ENCODE measurements at regions not wholly inside any gene's neighbourhood (a gene's known extent, or its start where the extent isn't known, plus 50 kb on each side); places are given as distances from the start of the nearest gene placed in this dataset.
A peak's percentile ranks its signal among the peaks of the same experiment; 100 is the strongest.
"Not testable (repeated sequence)": the region's sequence is repeated elsewhere in the genome, so short reads cannot be mapped to it uniquely, and the experiment has no call there.

DNA sequence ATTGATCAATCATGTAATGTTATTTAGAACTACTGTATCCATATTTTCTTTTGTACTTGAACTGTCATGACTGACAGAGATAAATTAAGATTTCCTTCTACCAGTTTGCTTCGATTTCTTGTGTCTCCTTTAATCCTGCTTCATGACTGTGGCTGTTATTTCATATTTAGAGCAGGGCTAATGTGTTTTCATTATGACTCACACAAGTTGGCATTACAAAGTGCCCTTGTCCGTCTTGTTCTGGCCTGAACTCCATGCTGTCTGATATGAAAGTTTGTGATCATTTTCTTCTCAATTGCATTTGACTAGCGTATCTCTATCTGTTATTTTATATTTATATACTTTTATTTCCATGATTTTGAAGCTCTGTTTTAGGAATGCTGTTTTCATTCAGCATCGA is 344.1 kb upstream of the PRKCQ start:
- POLR2A ChIA-PET, result no interaction called here
- no peak overlapping the region for H3K27ac Mint-ChIP-seq
- H3K27me3 Mint-ChIP-seq, result peaks cover 5% of the 10 kb centered on the region
- H3K9me3 Mint-ChIP-seq, result no peaks in the 10 kb centered on the region
- H3K4me3 Mint-ChIP-seq, result no peak overlapping the region
- peaks cover 43% of the 10 kb centered on the region for H3K4me1 Mint-ChIP-seq
- CTCF ChIA-PET, result no interaction called here
- H3K36me3 Mint-ChIP-seq (ENCODE audit: low read depth), result no peaks in the 10 kb centered on the region
- DNase-seq, result no peak

DNA sequence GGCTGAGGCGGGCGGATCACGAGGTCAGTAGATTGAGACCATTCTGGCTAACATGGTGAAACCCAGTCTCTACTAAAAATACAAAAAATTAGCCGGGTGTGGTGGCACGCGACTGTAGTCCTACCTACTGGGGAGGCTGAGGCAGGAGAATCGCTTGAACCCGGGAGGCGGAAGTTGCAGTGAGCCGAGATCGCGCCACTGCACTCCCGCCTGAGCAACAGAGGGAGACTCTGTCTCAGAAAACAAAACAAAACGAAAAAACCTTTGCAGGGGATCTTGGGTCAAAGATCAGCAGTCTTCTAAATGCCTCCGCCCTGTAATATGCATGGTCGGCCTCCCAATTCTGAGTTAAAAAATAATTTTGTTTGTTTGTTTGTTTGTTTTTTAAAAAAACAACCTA is 340.9 kb upstream of the PRKCQ start:
- not testable (repeated sequence) for H3K9me3 Mint-ChIP-seq; H3K27ac Mint-ChIP-seq; H3K27me3 Mint-ChIP-seq; H3K36me3 Mint-ChIP-seq (ENCODE audit: low read depth); H3K4me3 Mint-ChIP-seq; DNase-seq
- POLR2A ChIA-PET, result interaction anchor here (0.6 kb wide), 1 partner anchor 564 kb away, joined by 3 read pairs; no protein-coding TSS in a partner anchor
- CTCF ChIA-PET, result interaction anchor here (1.2 to 1.7 kb wide), 2 partner anchors 8 to 148 kb away, joined by 4 to 6 read pairs; no protein-coding TSS in a partner anchor
- H3K4me1 Mint-ChIP-seq, result peaks cover 19% of the 10 kb centered on the region

- no peak overlapping the region for H3K27ac Mint-ChIP-seq
- H3K4me1 Mint-ChIP-seq, result peaks cover 13% of the 10 kb centered on the region
- CTCF ChIA-PET, result interaction anchor here (0.5 to 2.0 kb wide), 22 partner anchors 8 to 636 kb away, joined by 3 to 11 read pairs (median 4); no protein-coding TSS in a partner anchor
- DNase-seq, result peak; percentile 80
- POLR2A ChIA-PET, result interaction anchor here (0.5 kb wide), 1 partner anchor 8 kb away, joined by 5 read pairs; no protein-coding TSS in a partner anchor
- no peaks in the 10 kb centered on the region for H3K36me3 Mint-ChIP-seq (ENCODE audit: low read depth)
- H3K9me3 Mint-ChIP-seq, result no peaks in the 10 kb centered on the region
- peaks cover 5% of the 10 kb centered on the region for H3K27me3 Mint-ChIP-seq
- H3K4me3 Mint-ChIP-seq, result no peak overlapping the region
These were observed 340.3 kb upstream of the PRKCQ start for GRCh38 chr10:6920072-6921019.

DNA sequence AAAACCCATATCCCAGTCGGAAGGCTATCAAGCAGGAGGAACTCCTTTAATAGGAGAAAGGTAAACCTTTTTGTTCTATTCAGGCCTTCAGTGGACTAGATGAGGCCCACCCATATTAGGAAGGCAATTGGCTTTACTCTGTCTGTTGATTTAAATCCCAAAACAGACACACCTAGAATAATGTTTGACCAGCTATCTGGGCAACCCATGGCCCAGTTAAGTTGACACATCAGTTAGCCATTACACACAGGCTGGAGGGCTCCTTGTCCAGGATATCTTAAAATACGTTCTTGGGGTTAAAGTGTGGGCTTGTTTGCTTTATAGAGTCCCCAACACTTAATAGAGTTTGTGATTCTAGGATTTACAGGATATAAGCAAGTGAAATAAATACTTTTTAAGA is 339.0 kb upstream of the PRKCQ start:
- POLR2A ChIA-PET, result no interaction called here
- Mint-ChIP-seq H3K27me3 (peaks cover 5% of the 10 kb centered on the region), H3K4me3 (no peak overlapping the region), H3K27ac (no peak overlapping the region), H3K36me3 (ENCODE audit: low read depth) (no peaks in the 10 kb centered on the region), H3K4me1 (peaks cover 10% of the 10 kb centered on the region), H3K9me3 (no peaks in the 10 kb centered on the region)
- no peak for DNase-seq
- CTCF ChIA-PET, result interaction anchor here (1.2 to 2.0 kb wide), 8 partner anchors 9 to 518 kb away, joined by 3 to 11 read pairs (median 4); no protein-coding TSS in a partner anchor

DNA sequence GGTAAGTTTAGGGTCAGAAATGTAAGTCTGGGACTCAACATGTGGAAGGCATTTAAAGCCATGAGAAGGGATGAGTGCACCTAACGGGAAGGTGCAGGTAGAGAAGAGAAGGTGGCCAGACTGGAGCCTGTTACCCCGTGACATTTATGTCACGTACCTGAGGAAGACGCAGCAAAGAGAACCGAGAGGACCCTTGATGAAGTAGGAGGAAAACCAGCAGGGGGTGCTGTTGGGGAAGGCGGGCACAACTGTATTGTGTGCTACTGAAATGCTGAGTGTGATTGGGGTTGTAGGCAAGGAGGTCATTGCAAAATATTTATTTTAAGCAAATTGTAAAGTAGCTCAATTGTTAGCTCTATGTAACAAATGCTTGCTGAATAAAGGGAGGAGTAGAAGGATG is 338.2 kb upstream of the PRKCQ start:
- POLR2A ChIA-PET, result no interaction called here
- Mint-ChIP-seq H3K27me3 (peaks cover 5% of the 10 kb centered on the region), H3K9me3 (no peaks in the 10 kb centered on the region), H3K4me3 (no peak overlapping the region), H3K4me1 (peaks cover 10% of the 10 kb centered on the region), H3K36me3 (ENCODE audit: low read depth) (no peaks in the 10 kb centered on the region), H3K27ac (no peak overlapping the region)
- CTCF ChIA-PET, result interaction anchor here (0.8 to 1.5 kb wide), 6 partner anchors 9 to 184 kb away, joined by 3 to 7 read pairs (median 4); no protein-coding TSS in a partner anchor
- peak; percentile 79 for DNase-seq

GRCh38 chr10:6917125-6917524 is 337.0 kb upstream of the PRKCQ start:
- ChIA-PET CTCF (interaction anchor here (0.6 to 1.2 kb wide), 2 partner anchors 13 to 185 kb away, joined by 3 to 4 read pairs; no protein-coding TSS in a partner anchor), POLR2A (no interaction called here)
- H3K36me3 Mint-ChIP-seq (ENCODE audit: low read depth), result no peaks in the 10 kb centered on the region
- no peak for DNase-seq
- peaks cover 10% of the 10 kb centered on the region for H3K4me1 Mint-ChIP-seq
- H3K27me3 Mint-ChIP-seq, result peaks cover 2% of the 10 kb centered on the region
- H3K27ac Mint-ChIP-seq, result no peak overlapping the region
- H3K9me3 Mint-ChIP-seq, result no peaks in the 10 kb centered on the region
- no peak overlapping the region for H3K4me3 Mint-ChIP-seq

- H3K27ac Mint-ChIP-seq, result no peak overlapping the region
- H3K36me3 Mint-ChIP-seq (ENCODE audit: low read depth), result no peaks in the 10 kb centered on the region
- H3K4me1 Mint-ChIP-seq, result peaks cover 10% of the 10 kb centered on the region
- H3K27me3 Mint-ChIP-seq, result peaks cover 2% of the 10 kb centered on the region
- no peak overlapping the region for H3K4me3 Mint-ChIP-seq
- ChIA-PET POLR2A (no interaction called here), CTCF (interaction anchor here (1.1 kb wide), 2 partner anchors 149 to 495 kb away, joined by 3 read pairs; no protein-coding TSS in a partner anchor)
- H3K9me3 Mint-ChIP-seq, result no peaks in the 10 kb centered on the region
- no peak for DNase-seq
These were observed 336.5 kb upstream of the PRKCQ start for GRCh38 chr10:6916601-6917000.

- CTCF ChIA-PET, result interaction anchor here (0.9 to 1.1 kb wide), 2 partner anchors 148 to 495 kb away, joined by 3 read pairs; partner anchors contain the start of gene SFMBT2
- Mint-ChIP-seq H3K36me3 (ENCODE audit: low read depth) (no peaks in the 10 kb centered on the region), H3K4me3 (no peak overlapping the region), H3K27me3 (peaks cover under 1% of the 10 kb centered on the region), H3K27ac (no peak overlapping the region), H3K4me1 (peaks cover 7% of the 10 kb centered on the region), H3K9me3 (no peaks in the 10 kb centered on the region)
- no peak for DNase-seq
- POLR2A ChIA-PET, result no interaction called here
These were observed 335.2 kb upstream of the PRKCQ start for GRCh38 chr10:6915307-6915706.

GRCh38 chr10:6912929-6913328 is 332.9 kb upstream of the PRKCQ start:
- Mint-ChIP-seq H3K4me1 (no peaks in the 10 kb centered on the region), H3K9me3 (no peaks in the 10 kb centered on the region), H3K27me3 (no peaks in the 10 kb centered on the region), H3K36me3 (ENCODE audit: low read depth) (no peaks in the 10 kb centered on the region), H3K4me3 (no peak overlapping the region), H3K27ac (no peak overlapping the region)
- ChIA-PET CTCF (interaction anchor here (0.8 to 1.1 kb wide), 2 partner anchors 14 to 208 kb away, joined by 3 read pairs; no protein-coding TSS in a partner anchor), POLR2A (no interaction called here)
- no peak for DNase-seq

- Mint-ChIP-seq H3K9me3 (no peaks in the 10 kb centered on the region), H3K4me1 (no peaks in the 10 kb centered on the region), H3K27me3 (no peaks in the 10 kb centered on the region), H3K36me3 (ENCODE audit: low read depth) (no peaks in the 10 kb centered on the region), H3K4me3 (no peak overlapping the region), H3K27ac (no peak overlapping the region)
- ChIA-PET POLR2A (no interaction called here), CTCF (interaction anchor here (0.8 kb wide), 1 partner anchor 14 kb away, joined by 3 read pairs; no protein-coding TSS in a partner anchor)
- DNase-seq, result no peak
These were observed 332.3 kb upstream of the PRKCQ start for GRCh38 chr10:6912424-6912823.

GRCh38 chr10:6912021-6912420 is 331.9 kb upstream of the PRKCQ start:
- POLR2A ChIA-PET, result no interaction called here
- H3K4me3 Mint-ChIP-seq, result no peak overlapping the region
- H3K9me3 Mint-ChIP-seq, result no peaks in the 10 kb centered on the region
- H3K36me3 Mint-ChIP-seq (ENCODE audit: low read depth), result no peaks in the 10 kb centered on the region
- no peak overlapping the region for H3K27ac Mint-ChIP-seq
- DNase-seq, result no peak
- CTCF ChIA-PET, result interaction anchor here (0.6 to 0.8 kb wide), 2 partner anchors 8 to 15 kb away, joined by 3 read pairs; no protein-coding TSS in a partner anchor
- H3K27me3 Mint-ChIP-seq, result no peaks in the 10 kb centered on the region
- no peaks in the 10 kb centered on the region for H3K4me1 Mint-ChIP-seq

GRCh38 chr10:6909905-6910560 is 330.0 kb upstream of the PRKCQ start:
- Mint-ChIP-seq H3K4me1 (no peaks in the 10 kb centered on the region), H3K4me3 (no peak overlapping the region), H3K27ac (no peak overlapping the region), H3K9me3 (no peaks in the 10 kb centered on the region), H3K27me3 (peaks cover 6% of the 10 kb centered on the region), H3K36me3 (ENCODE audit: low read depth) (no peaks in the 10 kb centered on the region)
- no peak for DNase-seq
- ChIA-PET CTCF (no interaction called here), POLR2A (no interaction called here)
